GM19395 (cell line): ENCODE measurements at regions not wholly inside any gene's neighbourhood (a gene's known extent, or its start where the extent isn't known, plus 50 kb on each side); places are given as distances from the start of the nearest gene placed in this dataset.
A peak's percentile ranks its signal among the peaks of the same experiment; 100 is the strongest.
"Not testable (repeated sequence)": the region's sequence is repeated elsewhere in the genome, so short reads cannot be mapped to it uniquely, and the experiment has no call there.

Source experiments
- ATAC-seq: cut with Tn5 transposase; IDR thresholded peaks from one replicate; pipeline ENCODE4 v1.9.1; 2021; ENCODE audit warnings: mild to moderate bottlenecking, moderate library complexity; ENCODE audit not compliant: unreplicated experiment

DNA sequence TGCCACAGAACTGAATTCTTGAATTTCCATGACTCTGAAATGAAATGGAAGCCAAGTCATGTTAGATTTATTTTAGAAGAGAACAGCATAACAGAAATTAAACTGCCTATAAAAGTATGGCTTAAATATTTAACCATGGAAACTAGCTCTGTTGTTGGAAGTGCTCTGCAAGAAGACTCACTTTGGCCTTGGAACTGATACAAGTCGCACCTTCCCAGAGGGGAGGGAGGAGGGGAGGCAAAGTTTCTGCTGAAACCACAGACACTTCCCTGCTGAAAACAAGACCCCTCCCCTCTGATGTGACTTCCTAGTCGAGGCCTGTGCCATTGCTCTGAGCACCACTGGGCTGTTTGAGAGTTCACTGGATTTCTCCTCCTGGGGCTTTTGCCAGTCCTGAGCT, 72.1 kb downstream of the OR13A1 start:
- ATAC-seq = no peak

DNA sequence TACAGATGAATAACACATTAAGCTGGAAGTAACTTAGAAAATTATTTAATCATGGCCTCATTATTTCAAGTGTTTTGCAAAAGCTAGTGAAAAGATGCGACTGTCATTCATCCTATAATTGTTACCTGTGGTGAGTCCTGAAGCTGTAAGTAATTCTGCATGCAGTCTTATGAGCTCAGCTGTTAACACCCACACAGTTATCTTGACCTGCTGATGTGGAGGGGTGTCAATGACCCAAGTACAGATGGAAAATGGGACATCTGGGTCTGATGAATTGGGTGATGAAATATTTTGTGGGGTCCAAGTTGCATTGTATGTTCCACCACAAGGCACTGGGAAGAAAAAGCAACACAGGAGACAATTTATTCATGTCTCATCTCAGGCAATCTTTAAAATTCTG, 68.9 kb downstream of the OR13A1 start:
- ATAC-seq = no peak

DNA sequence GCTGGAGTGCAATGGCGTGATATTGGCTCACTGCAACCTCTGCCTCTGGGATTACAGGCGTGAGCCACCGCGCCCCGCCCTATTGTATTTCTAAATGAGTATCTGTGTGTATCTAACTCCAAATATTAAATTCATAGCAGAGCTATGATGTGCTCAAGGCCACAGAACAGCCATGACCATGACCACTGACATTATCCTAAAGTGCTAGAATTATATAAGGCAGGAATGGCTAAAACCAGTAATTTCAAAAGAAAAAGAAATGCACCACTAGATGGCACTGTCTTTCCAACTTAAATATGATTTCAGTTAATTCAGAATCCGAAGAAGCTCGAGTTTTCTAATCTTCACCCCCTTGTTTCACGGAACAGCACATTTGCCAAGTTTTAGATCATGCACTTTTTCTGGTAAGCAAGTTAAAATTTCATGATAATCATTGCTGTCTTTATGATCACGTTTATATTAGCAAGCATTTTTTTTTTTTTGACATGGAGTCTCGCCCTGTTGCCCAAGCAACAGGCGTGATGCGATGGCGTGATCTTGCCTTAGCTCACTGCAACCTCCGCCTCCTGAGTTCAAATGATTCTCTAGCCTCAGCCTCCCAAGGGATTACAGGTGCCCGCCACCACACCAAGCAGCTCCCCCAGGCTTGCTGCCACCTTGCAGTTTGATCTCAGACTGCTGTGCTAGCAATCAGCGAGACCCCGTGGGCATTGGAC, 65.3 kb downstream of the OR13A1 start:
- peak; percentile 66 for ATAC-seq

DNA sequence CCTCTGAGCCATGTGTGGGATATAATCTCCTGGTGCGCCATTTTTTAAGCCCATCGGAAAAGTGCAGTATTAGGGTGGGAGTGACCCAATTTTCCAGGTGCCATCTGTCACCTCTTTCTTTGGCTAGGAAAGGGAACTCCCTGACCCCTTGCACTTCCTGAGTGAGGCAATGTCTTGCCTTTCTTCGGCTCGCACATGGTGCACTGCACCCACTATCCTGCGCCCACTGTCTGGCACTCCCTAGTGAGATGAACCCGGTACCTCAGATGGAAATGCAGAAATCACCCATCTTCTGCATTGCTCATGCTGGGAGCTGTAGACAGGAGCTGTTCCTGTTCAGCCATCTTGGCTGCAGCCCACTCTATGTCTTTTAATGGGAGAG, 64.7 kb downstream of the OR13A1 start:
- not testable (repeated sequence) for ATAC-seq
